VCaP (cell line): ENCODE measurements at regions not wholly inside any gene's neighbourhood (a gene's known extent, or its start where the extent isn't known, plus 50 kb on each side); places are given as distances from the start of the nearest gene placed in this dataset.

ENCODE experiments used
- H3K27ac ChIP-seq: fragments of 450-650 bp; 2 replicates; pipeline ENCODE4 v1.5.1; 2017
- CTCF ChIP-seq: fragments of 450-650 bp; conservative IDR thresholded peaks from 2 replicates; pipeline ENCODE4 v1.5.1; 2017; ENCODE audit warnings: mild to moderate bottlenecking, moderate library complexity

GRCh38 chr4:126939401-126939800 lies 693.4 kb upstream of the INTU start:
- no peak for TF ChIP-seq CTCF
- H3K27ac ChIP-seq: no peak overlapping the region

- H3K27ac ChIP-seq: no peak overlapping the region
Observed at GRCh38 chr4:126947536-126947935, 685.2 kb upstream of the INTU start.

GRCh38 chr4:126954537-126955291 lies 678.0 kb upstream of the INTU start:
- no peak for TF ChIP-seq CTCF
- H3K27ac ChIP-seq: no peak overlapping the region

More at GRCh38 chr4:126947536-126947935, 685.2 kb upstream of the INTU start:
- TF ChIP-seq CTCF: no peak

GRCh38 chr4:126955292-126956183 lies 677.2 kb upstream of the INTU start:
- no peak overlapping the region for H3K27ac ChIP-seq
- TF ChIP-seq CTCF: no peak

GRCh38 chr4:126956184-126956897 lies 676.4 kb upstream of the INTU start:
- no peak for TF ChIP-seq CTCF

GRCh38 chr4:126957556-126957955 lies 675.2 kb upstream of the INTU start:
- no peak for TF ChIP-seq CTCF
- no peak overlapping the region for H3K27ac ChIP-seq

More at GRCh38 chr4:126956184-126956897, 676.4 kb upstream of the INTU start:
- H3K27ac ChIP-seq: no peak overlapping the region

- H3K27ac ChIP-seq: no peak overlapping the region
Observed at GRCh38 chr4:126957987-126958386, 674.8 kb upstream of the INTU start.

More at GRCh38 chr4:126957987-126958386, 674.8 kb upstream of the INTU start:
- no peak for TF ChIP-seq CTCF
